ENCODE measurements at regions not wholly inside any gene's neighbourhood (a gene's known extent, or its start where the extent isn't known, plus 50 kb on each side); places are given as distances from the start of the nearest gene placed in this dataset.

- no peak for DNase-seq (ENCODE audit: extremely low read depth, insufficient read length)
- TF ChIP-seq CTCF (IDR thresholded peaks at IDR 0.05; ENCODE audit: insufficient read depth, low read length, poor library complexity, severe bottlenecking), result no peak
- Histone ChIP-seq H3K36me3 (ENCODE audit: control insufficient read depth, insufficient read depth, low read length) (no peaks in the 10 kb centered on the region), H3K27me3 (replicated peaks; ENCODE audit: control insufficient read depth, insufficient read depth, low read length) (no peaks in the 10 kb centered on the region), H3K4me3 (replicated peaks; ENCODE audit: low read depth, low read length) (no peak overlapping the region)
These were observed 703.4 kb downstream of the EPHA7 start for GRCh38 chr6:92715991-92716390.

GRCh38 chr6:92714346-92714745 is 705.0 kb downstream of the EPHA7 start:
- no peaks in the 10 kb centered on the region for H3K36me3 ChIP-seq (ENCODE audit: control insufficient read depth, insufficient read depth, low read length)
- no peak for TF ChIP-seq CTCF (IDR thresholded peaks at IDR 0.05; ENCODE audit: insufficient read depth, low read length, poor library complexity, severe bottlenecking)
- H3K27me3 ChIP-seq (replicated peaks; ENCODE audit: control insufficient read depth, insufficient read depth, low read length), result no peaks in the 10 kb centered on the region
- H3K4me3 ChIP-seq (replicated peaks; ENCODE audit: low read depth, low read length), result no peak overlapping the region
- DNase-seq (ENCODE audit: extremely low read depth, insufficient read length), result no peak

GRCh38 chr6:92710048-92710447 is 709.3 kb downstream of the EPHA7 start:
- no peaks in the 10 kb centered on the region for H3K36me3 ChIP-seq (ENCODE audit: control insufficient read depth, insufficient read depth, low read length)
- H3K4me3 ChIP-seq (replicated peaks; ENCODE audit: low read depth, low read length), result no peak overlapping the region
- no peaks in the 10 kb centered on the region for H3K27me3 ChIP-seq (replicated peaks; ENCODE audit: control insufficient read depth, insufficient read depth, low read length)
- DNase-seq (ENCODE audit: extremely low read depth, insufficient read length), result no peak
- no peak for TF ChIP-seq CTCF (IDR thresholded peaks at IDR 0.05; ENCODE audit: insufficient read depth, low read length, poor library complexity, severe bottlenecking)

- TF ChIP-seq CTCF (IDR thresholded peaks at IDR 0.05; ENCODE audit: insufficient read depth, low read length, poor library complexity, severe bottlenecking), result no peak
- DNase-seq (ENCODE audit: extremely low read depth, insufficient read length), result no peak
- Histone ChIP-seq H3K4me3 (replicated peaks; ENCODE audit: low read depth, low read length) (no peak overlapping the region), H3K27me3 (replicated peaks; ENCODE audit: control insufficient read depth, insufficient read depth, low read length) (no peaks in the 10 kb centered on the region), H3K36me3 (ENCODE audit: control insufficient read depth, insufficient read depth, low read length) (no peaks in the 10 kb centered on the region)
These were observed 710.4 kb downstream of the EPHA7 start for GRCh38 chr6:92708945-92709344.

GRCh38 chr6:92708270-92708669 is 711.1 kb downstream of the EPHA7 start:
- no peak for DNase-seq (ENCODE audit: extremely low read depth, insufficient read length)
- no peaks in the 10 kb centered on the region for H3K27me3 ChIP-seq (replicated peaks; ENCODE audit: control insufficient read depth, insufficient read depth, low read length)
- TF ChIP-seq CTCF (IDR thresholded peaks at IDR 0.05; ENCODE audit: insufficient read depth, low read length, poor library complexity, severe bottlenecking), result no peak
- H3K36me3 ChIP-seq (ENCODE audit: control insufficient read depth, insufficient read depth, low read length), result no peaks in the 10 kb centered on the region
- no peak overlapping the region for H3K4me3 ChIP-seq (replicated peaks; ENCODE audit: low read depth, low read length)

GRCh38 chr6:92706976-92707375 is 712.4 kb downstream of the EPHA7 start:
- DNase-seq (ENCODE audit: extremely low read depth, insufficient read length), result no peak
- Histone ChIP-seq H3K27me3 (replicated peaks; ENCODE audit: control insufficient read depth, insufficient read depth, low read length) (no peaks in the 10 kb centered on the region), H3K36me3 (ENCODE audit: control insufficient read depth, insufficient read depth, low read length) (no peaks in the 10 kb centered on the region), H3K4me3 (replicated peaks; ENCODE audit: low read depth, low read length) (no peak overlapping the region)
- no peak for TF ChIP-seq CTCF (IDR thresholded peaks at IDR 0.05; ENCODE audit: insufficient read depth, low read length, poor library complexity, severe bottlenecking)
